Esophagus muscularis mucosa (tissue), 3 donors: ENCODE measurements at regions not wholly inside any gene's neighbourhood (a gene's known extent, or its start where the extent isn't known, plus 50 kb on each side); places are given as distances from the start of the nearest gene placed in this dataset.

ENCODE experiments used
- POLR2A ChIP-seq: fragments of 450-650 bp; IDR thresholded peaks from one replicate; pipeline ENCODE4 v1.6.1; 2017; ENCODE audit warnings: antibody characterized with exemption, moderate library complexity, mild to moderate bottlenecking, low read depth
- POLR2AphosphoS5 ChIP-seq, 2 donors: sonication (generic); formaldehyde crosslinking; IDR thresholded peaks; one replicate each; pipeline ENCODE4 v1.6.1; 2017; ENCODE audit warnings: antibody characterized with exemption in 2 of 2
- TF ChIP-seq, protein P1 (sequence below), 3 experiments: fragments of 200-600 bp in 2 of 3; fragments of 450-650 bp in 1 of 3; sonication (generic) in 2 of 3; IDR thresholded peaks; one replicate each; pipeline ENCODE4 v1.5.1; 2017 to 2019; ENCODE audit warnings: antibody characterized with exemption in 3 of 3, mild to moderate bottlenecking in 2 of 3, moderate library complexity in 1 of 3

DNA sequence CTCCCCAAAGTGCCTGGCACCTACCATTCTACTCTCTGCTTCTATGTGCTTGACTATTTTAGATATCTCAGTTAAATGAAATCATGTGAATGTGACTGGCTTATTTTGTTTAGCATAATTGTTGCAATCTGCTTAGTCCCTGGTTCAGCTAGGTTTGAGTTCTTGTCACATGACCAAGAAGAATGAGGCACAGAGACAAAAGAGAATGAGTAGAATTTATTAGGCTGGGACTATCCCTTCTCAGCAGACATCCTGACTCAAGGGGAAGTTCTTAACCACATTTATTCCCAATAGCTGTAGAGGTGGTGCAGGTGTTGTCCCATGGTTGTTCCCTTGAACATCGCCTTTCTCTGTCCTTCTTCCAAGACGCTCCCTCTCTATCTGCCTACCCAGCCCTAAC is 1485.7 kb downstream of the KCNT2 start:
- TF ChIP-seq, protein P1, sequence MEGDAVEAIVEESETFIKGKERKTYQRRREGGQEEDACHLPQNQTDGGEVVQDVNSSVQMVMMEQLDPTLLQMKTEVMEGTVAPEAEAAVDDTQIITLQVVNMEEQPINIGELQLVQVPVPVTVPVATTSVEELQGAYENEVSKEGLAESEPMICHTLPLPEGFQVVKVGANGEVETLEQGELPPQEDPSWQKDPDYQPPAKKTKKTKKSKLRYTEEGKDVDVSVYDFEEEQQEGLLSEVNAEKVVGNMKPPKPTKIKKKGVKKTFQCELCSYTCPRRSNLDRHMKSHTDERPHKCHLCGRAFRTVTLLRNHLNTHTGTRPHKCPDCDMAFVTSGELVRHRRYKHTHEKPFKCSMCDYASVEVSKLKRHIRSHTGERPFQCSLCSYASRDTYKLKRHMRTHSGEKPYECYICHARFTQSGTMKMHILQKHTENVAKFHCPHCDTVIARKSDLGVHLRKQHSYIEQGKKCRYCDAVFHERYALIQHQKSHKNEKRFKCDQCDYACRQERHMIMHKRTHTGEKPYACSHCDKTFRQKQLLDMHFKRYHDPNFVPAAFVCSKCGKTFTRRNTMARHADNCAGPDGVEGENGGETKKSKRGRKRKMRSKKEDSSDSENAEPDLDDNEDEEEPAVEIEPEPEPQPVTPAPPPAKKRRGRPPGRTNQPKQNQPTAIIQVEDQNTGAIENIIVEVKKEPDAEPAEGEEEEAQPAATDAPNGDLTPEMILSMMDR (IDR thresholded peaks at IDR 0.05), result no peak
- TF ChIP-seq POLR2AphosphoS5 (IDR thresholded peaks at IDR 0.05) (no peak), POLR2A (no peak)
